Tibial nerve (tissue), 4 donors: ENCODE measurements at regions not wholly inside any gene's neighbourhood (a gene's known extent, or its start where the extent isn't known, plus 50 kb on each side); places are given as distances from the start of the nearest gene placed in this dataset.

Experiments
- EP300 ChIP-seq, 2 donors: sonication (generic); formaldehyde crosslinking; IDR thresholded peaks; one replicate each; pipeline ENCODE4 v1.6.1; 2017; ENCODE audit warnings: antibody characterized with exemption in 2 of 2, mild to moderate bottlenecking in 1 of 2
- POLR2A ChIP-seq, 2 donors: fragments of 450-650 bp; IDR thresholded peaks; one replicate each; pipeline ENCODE4 v1.6.1; 2017; ENCODE audit warnings: antibody characterized with exemption in 2 of 2, mild to moderate bottlenecking in 2 of 2, moderate library complexity in 2 of 2
- TF ChIP-seq, protein P1 (sequence below), 5 experiments: fragments of 200-600 bp in 3 of 5; fragments of 450-650 bp in 2 of 5; sonication (generic) in 3 of 5; IDR thresholded peaks; one replicate each; pipeline ENCODE4 v1.5.1; 2016 to 2019; ENCODE audit warnings: antibody characterized with exemption in 5 of 5, mild to moderate bottlenecking in 3 of 5, moderate library complexity in 2 of 5

DNA sequence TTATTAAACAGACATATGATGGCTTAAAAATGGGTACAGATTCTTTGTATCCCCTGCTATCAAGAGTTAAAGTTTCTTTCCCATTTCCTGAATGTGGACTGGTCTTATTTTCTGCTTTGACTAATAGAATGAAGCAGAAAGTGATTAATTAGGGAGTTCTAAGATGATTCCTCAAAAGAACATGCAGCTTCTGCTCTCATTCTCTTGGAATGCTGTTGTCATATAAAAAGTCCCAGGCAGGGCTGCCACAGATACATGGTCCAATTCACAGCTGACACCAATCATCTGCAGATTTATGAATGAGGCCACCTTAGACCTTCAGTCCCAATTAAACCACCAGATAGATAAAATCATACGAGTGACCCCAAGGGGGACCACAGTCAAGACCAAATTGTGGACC lies 844.5 kb upstream of the RAG2 start:
- TF ChIP-seq EP300 (IDR thresholded peaks at IDR 0.05): no peak
- no peak for TF ChIP-seq POLR2A (IDR thresholded peaks at IDR 0.05)
- TF ChIP-seq, protein P1, sequence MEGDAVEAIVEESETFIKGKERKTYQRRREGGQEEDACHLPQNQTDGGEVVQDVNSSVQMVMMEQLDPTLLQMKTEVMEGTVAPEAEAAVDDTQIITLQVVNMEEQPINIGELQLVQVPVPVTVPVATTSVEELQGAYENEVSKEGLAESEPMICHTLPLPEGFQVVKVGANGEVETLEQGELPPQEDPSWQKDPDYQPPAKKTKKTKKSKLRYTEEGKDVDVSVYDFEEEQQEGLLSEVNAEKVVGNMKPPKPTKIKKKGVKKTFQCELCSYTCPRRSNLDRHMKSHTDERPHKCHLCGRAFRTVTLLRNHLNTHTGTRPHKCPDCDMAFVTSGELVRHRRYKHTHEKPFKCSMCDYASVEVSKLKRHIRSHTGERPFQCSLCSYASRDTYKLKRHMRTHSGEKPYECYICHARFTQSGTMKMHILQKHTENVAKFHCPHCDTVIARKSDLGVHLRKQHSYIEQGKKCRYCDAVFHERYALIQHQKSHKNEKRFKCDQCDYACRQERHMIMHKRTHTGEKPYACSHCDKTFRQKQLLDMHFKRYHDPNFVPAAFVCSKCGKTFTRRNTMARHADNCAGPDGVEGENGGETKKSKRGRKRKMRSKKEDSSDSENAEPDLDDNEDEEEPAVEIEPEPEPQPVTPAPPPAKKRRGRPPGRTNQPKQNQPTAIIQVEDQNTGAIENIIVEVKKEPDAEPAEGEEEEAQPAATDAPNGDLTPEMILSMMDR (IDR thresholded peaks at IDR 0.05): no peak
